ENCODE measurements at regions not wholly inside any gene's neighbourhood (a gene's known extent, or its start where the extent isn't known, plus 50 kb on each side); places are given as distances from the start of the nearest gene placed in this dataset.

- DNase-seq (ENCODE audit: low read depth): no peak
Measured at GRCh38 chr2:19677825-19678518, 223.8 kb downstream of the TTC32 start.

GRCh38 chr2:19677215-19677777 is 224.5 kb downstream of the TTC32 start:
- no peak for DNase-seq (ENCODE audit: low read depth)

- no peak for DNase-seq (ENCODE audit: low read depth)
Measured at GRCh38 chr2:19676770-19677169, 225.0 kb downstream of the TTC32 start.

GRCh38 chr2:19675856-19676460 is 225.8 kb downstream of the TTC32 start:
- no peak for DNase-seq (ENCODE audit: low read depth)

- no peak for DNase-seq (ENCODE audit: low read depth)
Measured at GRCh38 chr2:19675003-19675629, 226.7 kb downstream of the TTC32 start.

- DNase-seq (ENCODE audit: low read depth): no peak
Measured at GRCh38 chr2:19674051-19675002, 227.5 kb downstream of the TTC32 start.

GRCh38 chr2:19673213-19673791 is 228.5 kb downstream of the TTC32 start:
- DNase-seq (ENCODE audit: low read depth): no peak

- no peak for DNase-seq (ENCODE audit: low read depth)
Measured at GRCh38 chr2:19671916-19672315, 229.9 kb downstream of the TTC32 start.

GRCh38 chr2:19671311-19671710 is 230.5 kb downstream of the TTC32 start:
- no peak for DNase-seq (ENCODE audit: low read depth)

- no peak for DNase-seq (ENCODE audit: low read depth)
Measured at GRCh38 chr2:19670303-19670702, 231.5 kb downstream of the TTC32 start.

GRCh38 chr2:19669559-19669958 is 232.2 kb downstream of the TTC32 start:
- DNase-seq (ENCODE audit: low read depth): no peak

- DNase-seq (ENCODE audit: low read depth): no peak
Measured at GRCh38 chr2:19669126-19669525, 232.7 kb downstream of the TTC32 start.

- no peak for DNase-seq (ENCODE audit: low read depth)
Measured at GRCh38 chr2:19667536-19667949, 234.2 kb downstream of the TTC32 start.

GRCh38 chr2:19667085-19667484 is 234.7 kb downstream of the TTC32 start:
- DNase-seq (ENCODE audit: low read depth): no peak

GRCh38 chr2:19664646-19665045 is 237.1 kb downstream of the TTC32 start:
- DNase-seq (ENCODE audit: low read depth): no peak

GRCh38 chr2:19659024-19659792 is 242.6 kb downstream of the TTC32 start:
- no peak for DNase-seq (ENCODE audit: low read depth)

- no peak for DNase-seq (ENCODE audit: low read depth)
Measured at GRCh38 chr2:19656011-19656410, 245.8 kb downstream of the TTC32 start.

- no peak for DNase-seq (ENCODE audit: low read depth)
Measured at GRCh38 chr2:19654310-19655090, 247.3 kb downstream of the TTC32 start.

- DNase-seq (ENCODE audit: low read depth): no peak
Measured at GRCh38 chr2:19653509-19653908, 248.3 kb downstream of the TTC32 start.

GRCh38 chr2:19652811-19653210 is 249.0 kb downstream of the TTC32 start:
- DNase-seq (ENCODE audit: low read depth): no peak
